ENCODE measurements at regions not wholly inside any gene's neighbourhood (a gene's known extent, or its start where the extent isn't known, plus 50 kb on each side); places are given as distances from the start of the nearest gene placed in this dataset.
A peak's percentile ranks its signal among the peaks of the same experiment; 100 is the strongest.
"Not testable (repeated sequence)": the region's sequence is repeated elsewhere in the genome, so short reads cannot be mapped to it uniquely, and the experiment has no call there.

GRCh38 chr4:81679315-81679714 is 207.6 kb upstream of the RASGEF1B start:
- 83 to 88% (median 85%) methylated on average over 3 of the region's 3 CpGs for WGBS, 5 donors
- intact Hi-C loops (cut with DNase I; ENCODE audit: low total_unique reads) = no loop called here
- no peak for DNase-seq

GRCh38 chr4:81678801-81679200 is 207.1 kb upstream of the RASGEF1B start:
- TF ChIP-seq POLR2AphosphoS5 (IDR thresholded peaks at IDR 0.05) = no peak
- TF ChIP-seq POLR2A (IDR thresholded peaks at IDR 0.05) = no peak
- H3K36me3 ChIP-seq = no peaks in the 10 kb centered on the region

More at GRCh38 chr4:81679315-81679714, 207.6 kb upstream of the RASGEF1B start:
- Histone ChIP-seq H3K27me3 (no peaks in the 10 kb centered on the region), H3K9me3 (no peaks in the 10 kb centered on the region), H3K27ac (no peak overlapping the region), H3K36me3 (no peaks in the 10 kb centered on the region), H3K4me3 (no peak overlapping the region), H3K4me1 (no peaks in the 10 kb centered on the region)
- TF ChIP-seq POLR2AphosphoS5 (IDR thresholded peaks at IDR 0.05) (no peak), CTCF (IDR thresholded peaks at IDR 0.05) (no peak), EP300 (IDR thresholded peaks at IDR 0.05) (no peak), POLR2A (IDR thresholded peaks at IDR 0.05) (no peak)

GRCh38 chr4:81676537-81676936 is 204.8 kb upstream of the RASGEF1B start:
- Histone ChIP-seq H3K9me3 (no peaks in the 10 kb centered on the region), H3K4me1 (no peaks in the 10 kb centered on the region), H3K27me3 (no peaks in the 10 kb centered on the region), H3K27ac (no peak overlapping the region), H3K36me3 (no peaks in the 10 kb centered on the region), H3K4me3 (no peak overlapping the region)
- DNase-seq = peak in 1 of 2 donors; percentile 88
- WGBS, 5 donors = 75 to 85% (median 76%) methylated on average over 5 of the region's 5 CpGs
- intact Hi-C loops (cut with DNase I; ENCODE audit: low total_unique reads) = no loop called here
- TF ChIP-seq POLR2AphosphoS5 (IDR thresholded peaks at IDR 0.05) (no peak), POLR2A (IDR thresholded peaks at IDR 0.05) (no peak), EP300 (IDR thresholded peaks at IDR 0.05) (no peak), CTCF (IDR thresholded peaks at IDR 0.05) (no peak)

More at GRCh38 chr4:81678801-81679200, 207.1 kb upstream of the RASGEF1B start:
- no peaks in the 10 kb centered on the region for H3K27me3 ChIP-seq
- H3K27ac ChIP-seq = no peak overlapping the region
- no peaks in the 10 kb centered on the region for H3K4me1 ChIP-seq
- 77 to 88% (median 82%) methylated on average over 3 of the region's 3 CpGs for WGBS, 5 donors
- DNase-seq = no peak
- H3K4me3 ChIP-seq = no peak overlapping the region
- H3K9me3 ChIP-seq = no peaks in the 10 kb centered on the region
- intact Hi-C loops (cut with DNase I; ENCODE audit: low total_unique reads) = no loop called here

GRCh38 chr4:81675791-81676393 is 204.2 kb upstream of the RASGEF1B start:
- Histone ChIP-seq H3K4me1 (no peaks in the 10 kb centered on the region), H3K4me3 (no peak overlapping the region), H3K9me3 (no peaks in the 10 kb centered on the region), H3K27me3 (no peaks in the 10 kb centered on the region), H3K27ac (no peak overlapping the region), H3K36me3 (no peaks in the 10 kb centered on the region)
- WGBS, 5 donors = 65 to 87% (median 78%) methylated on average over 7 of the region's 7 CpGs
- TF ChIP-seq POLR2AphosphoS5 (IDR thresholded peaks at IDR 0.05) (no peak), EP300 (IDR thresholded peaks at IDR 0.05) (no peak), POLR2A (IDR thresholded peaks at IDR 0.05) (no peak), CTCF (IDR thresholded peaks at IDR 0.05) (no peak)
- intact Hi-C loops (cut with DNase I; ENCODE audit: low total_unique reads) = no loop called here
- DNase-seq = peak in 1 of 2 donors; percentile 48

- intact Hi-C loops (cut with DNase I; ENCODE audit: low total_unique reads) = no loop called here
- Histone ChIP-seq H3K27ac (no peak overlapping the region), H3K9me3 (no peaks in the 10 kb centered on the region), H3K27me3 (no peaks in the 10 kb centered on the region), H3K36me3 (no peaks in the 10 kb centered on the region), H3K4me3 (no peak overlapping the region), H3K4me1 (no peaks in the 10 kb centered on the region)
- DNase-seq = no peak
- no peak for TF ChIP-seq POLR2A (IDR thresholded peaks at IDR 0.05)
- 59 to 80% (median 64%) methylated on average over 4 of the region's 4 CpGs for WGBS, 5 donors
Measured at GRCh38 chr4:81673961-81674360, 202.3 kb upstream of the RASGEF1B start.

GRCh38 chr4:81668328-81668727 is 196.6 kb upstream of the RASGEF1B start:
- H3K9me3 ChIP-seq; H3K27me3 ChIP-seq; H3K27ac ChIP-seq; intact Hi-C loops (cut with DNase I; ENCODE audit: low total_unique reads); H3K4me1 ChIP-seq; H3K36me3 ChIP-seq; H3K4me3 ChIP-seq; DNase-seq: not testable (repeated sequence)
- 72 to 80% (median 75%) methylated on average over 7 of the region's 7 CpGs for WGBS, 5 donors
